NCI-H524 (cell line): ENCODE measurements at regions not wholly inside any gene's neighbourhood (a gene's known extent, or its start where the extent isn't known, plus 50 kb on each side); places are given as distances from the start of the nearest gene placed in this dataset.
"Not testable (repeated sequence)": the region's sequence is repeated elsewhere in the genome, so short reads cannot be mapped to it uniquely, and the experiment has no call there.

Experiments
- DNase-seq, 2 experiments: peaks; one replicate each; lab custom pipeline; 2025; lab: John Stamatoyannopoulos, UW

DNA sequence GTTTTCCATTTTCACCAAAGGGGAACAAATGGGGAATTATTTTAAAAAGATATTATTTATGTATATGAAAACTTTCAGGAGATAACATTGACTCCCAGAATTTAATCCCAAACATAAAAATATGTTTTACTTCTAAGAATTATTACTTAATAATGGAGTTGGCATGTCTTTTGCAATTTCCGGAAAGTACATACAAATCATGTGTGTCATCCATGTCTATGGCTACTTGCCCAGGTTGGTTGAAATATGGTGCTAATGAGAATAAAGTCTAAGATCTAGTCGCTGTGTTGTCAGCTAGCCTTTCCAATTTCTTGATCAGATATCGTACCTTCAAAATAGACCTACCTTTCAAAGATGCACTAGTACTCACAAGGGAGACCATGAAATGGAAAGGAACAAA is 1003.2 kb upstream of the PCDH20 start:
- no peak for DNase-seq

GRCh38 chr13:62418376-62418775 is 1002.7 kb upstream of the PCDH20 start:
- peak in 1 of 2 experiments; percentile 34 for DNase-seq

- DNase-seq, result no peak
These were observed 992.2 kb upstream of the PCDH20 start for GRCh38 chr13:62407871-62408270.

GRCh38 chr13:62388515-62388914 is 972.9 kb upstream of the PCDH20 start:
- no peak for DNase-seq

- peak in 1 of 2 experiments; percentile 9 for DNase-seq
These were observed 972.0 kb upstream of the PCDH20 start for GRCh38 chr13:62387647-62388046.

DNA sequence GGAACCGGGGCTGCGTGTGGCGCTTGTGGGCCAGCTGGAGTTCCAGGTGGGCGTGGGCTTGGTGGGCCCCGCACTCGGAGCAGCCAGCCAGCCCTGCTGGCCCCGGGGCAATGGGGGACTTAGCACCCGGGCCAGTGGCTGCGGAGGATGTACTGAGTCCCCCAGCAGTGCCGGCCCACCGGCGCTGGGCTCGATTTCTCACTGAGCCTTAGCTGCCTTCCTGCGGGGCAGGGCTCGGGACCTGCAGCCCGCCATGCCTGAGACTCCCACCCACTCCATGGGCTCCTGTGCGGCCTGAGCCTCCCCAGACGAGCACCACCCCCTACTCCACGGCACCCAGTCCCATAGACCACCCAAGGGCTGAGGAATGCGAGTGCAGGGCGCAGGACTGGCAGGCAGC is 963.6 kb upstream of the PCDH20 start:
- not testable (repeated sequence) for DNase-seq

GRCh38 chr13:62377838-62378237 is 962.2 kb upstream of the PCDH20 start:
- no peak for DNase-seq

DNA sequence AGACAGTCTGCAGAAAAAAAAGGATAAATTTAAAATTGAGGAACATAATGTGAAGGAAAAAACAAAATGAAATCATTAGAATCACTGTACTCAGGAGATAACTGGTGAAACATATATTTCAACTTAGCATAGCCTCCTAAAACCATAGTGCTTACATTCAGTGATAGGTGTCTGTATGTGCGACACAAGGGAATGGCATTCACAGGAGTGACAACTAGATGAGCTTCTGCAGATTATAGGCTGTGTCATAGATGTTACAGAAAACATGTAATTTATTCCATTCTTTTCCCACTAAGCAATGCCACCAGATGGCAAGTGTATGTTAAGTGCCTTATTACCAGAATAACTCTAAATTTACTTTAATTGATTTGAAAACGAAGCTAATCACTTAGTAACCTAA is 960.0 kb upstream of the PCDH20 start:
- peak; percentile 47 to 83 for DNase-seq

DNA sequence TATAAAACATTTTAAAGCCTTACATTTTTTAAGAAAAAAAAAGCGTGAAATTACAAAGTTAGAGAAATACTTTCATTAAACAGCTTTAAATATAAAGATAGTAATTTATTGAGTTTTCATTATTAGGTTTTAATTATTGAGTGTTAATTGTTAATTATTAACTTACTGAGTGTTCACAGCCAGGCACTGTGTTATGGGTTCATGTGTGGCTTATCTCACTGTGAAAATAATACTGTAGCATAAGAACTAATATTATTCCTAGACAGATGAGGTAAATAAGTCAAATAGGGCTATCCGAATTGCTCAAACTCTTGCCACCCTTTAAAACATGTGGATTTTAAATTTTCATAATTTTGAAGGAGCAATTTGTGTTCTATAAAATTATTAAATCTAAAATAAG is 956.1 kb upstream of the PCDH20 start:
- DNase-seq, result no peak

- not testable (repeated sequence) for DNase-seq
These were observed 952.3 kb upstream of the PCDH20 start for GRCh38 chr13:62367971-62368370.

GRCh38 chr13:62360609-62361008 is 945.0 kb upstream of the PCDH20 start:
- no peak for DNase-seq

- DNase-seq, result no peak
These were observed 942.9 kb upstream of the PCDH20 start for GRCh38 chr13:62358646-62358932.

GRCh38 chr13:62357887-62358645 is 942.4 kb upstream of the PCDH20 start:
- DNase-seq, result peak; percentile 11 to 63

- no peak for DNase-seq
These were observed 941.3 kb upstream of the PCDH20 start for GRCh38 chr13:62356977-62357376.

GRCh38 chr13:62337109-62337880 is 921.6 kb upstream of the PCDH20 start:
- peak in 1 of 2 experiments; percentile 23 for DNase-seq

- DNase-seq, result no peak
These were observed 920.9 kb upstream of the PCDH20 start for GRCh38 chr13:62336507-62336906.

GRCh38 chr13:62333466-62333865 is 917.8 kb upstream of the PCDH20 start:
- no peak for DNase-seq

DNA sequence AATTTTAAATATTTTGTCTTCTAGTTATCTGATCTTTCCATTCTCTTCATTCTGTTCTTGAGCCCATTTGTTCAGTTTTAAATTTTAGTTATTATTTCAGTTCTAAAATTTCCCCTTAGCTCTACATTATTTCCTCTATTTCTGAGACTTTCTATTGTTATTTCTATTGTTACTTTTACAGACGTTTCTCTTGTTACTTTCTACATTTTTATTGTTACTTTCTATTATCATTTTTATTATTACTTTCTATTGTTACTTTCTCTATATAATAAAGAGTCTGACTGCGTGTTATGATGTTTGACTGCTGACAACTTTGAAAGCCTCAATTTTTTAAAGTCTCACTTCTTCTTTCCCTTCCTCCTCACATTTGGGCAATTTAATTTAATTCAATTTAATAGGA is 915.7 kb upstream of the PCDH20 start:
- no peak for DNase-seq

DNA sequence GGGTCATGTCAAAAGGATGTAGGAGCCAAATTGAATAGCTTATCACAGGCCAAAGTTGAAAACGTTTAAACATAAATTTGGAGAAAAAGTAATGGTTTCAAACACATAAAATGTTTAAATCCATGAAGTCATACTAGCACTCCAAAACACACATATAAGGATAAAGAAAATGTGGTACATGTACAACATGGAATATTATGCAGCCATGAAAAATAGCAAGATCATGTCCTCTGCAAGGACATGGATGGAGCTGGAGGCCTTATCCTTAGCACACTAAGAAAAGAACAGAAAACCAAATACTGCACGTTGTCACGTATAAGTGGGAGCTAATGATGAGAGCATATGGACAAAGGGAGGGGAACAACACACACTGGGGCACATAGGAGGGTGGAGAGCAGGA is 911.7 kb upstream of the PCDH20 start:
- DNase-seq, result no peak

- no peak for DNase-seq
These were observed 909.2 kb upstream of the PCDH20 start for GRCh38 chr13:62324842-62325241.

DNA sequence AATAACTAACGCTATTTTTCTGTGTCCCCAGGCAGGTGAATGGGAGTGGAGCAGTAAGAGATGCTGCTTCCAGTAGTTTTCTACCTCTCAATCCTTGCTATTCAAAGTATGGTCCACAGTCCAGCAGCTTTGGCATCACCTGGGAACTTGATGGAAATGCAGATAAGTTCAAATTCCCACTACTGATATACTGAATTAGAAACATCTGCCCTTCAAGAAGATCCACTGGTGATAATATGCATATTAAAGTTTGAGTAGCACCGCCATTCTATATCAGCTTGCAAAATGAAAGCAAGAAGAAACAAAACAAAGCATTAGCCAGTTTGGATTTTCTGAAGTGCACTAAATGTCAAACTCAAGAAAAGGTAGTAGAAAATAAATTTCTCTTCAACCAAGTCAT is 906.2 kb upstream of the PCDH20 start:
- DNase-seq, result no peak

- no peak for DNase-seq
These were observed 905.5 kb upstream of the PCDH20 start for GRCh38 chr13:62321139-62321538.
